SK-N-MC (cell line): ENCODE measurements at regions not wholly inside any gene's neighbourhood (a gene's known extent, or its start where the extent isn't known, plus 50 kb on each side); places are given as distances from the start of the nearest gene placed in this dataset.
"Not testable (repeated sequence)": the region's sequence is repeated elsewhere in the genome, so short reads cannot be mapped to it uniquely, and the experiment has no call there.

ENCODE experiments used
- EZH2 ChIP-seq: fragments of 200-600 bp; sonication (generic); IDR thresholded peaks from one replicate; pipeline ENCODE4 v1.6.1; 2017; ENCODE audit warnings: antibody characterized with exemption
- POLR2AphosphoS5 ChIP-seq: IDR thresholded peaks from 2 replicates; pipeline ENCODE4 v1.6.1; 2012; ENCODE audit warnings: mild to moderate bottlenecking, low read depth, low read length, borderline replicate concordance

DNA sequence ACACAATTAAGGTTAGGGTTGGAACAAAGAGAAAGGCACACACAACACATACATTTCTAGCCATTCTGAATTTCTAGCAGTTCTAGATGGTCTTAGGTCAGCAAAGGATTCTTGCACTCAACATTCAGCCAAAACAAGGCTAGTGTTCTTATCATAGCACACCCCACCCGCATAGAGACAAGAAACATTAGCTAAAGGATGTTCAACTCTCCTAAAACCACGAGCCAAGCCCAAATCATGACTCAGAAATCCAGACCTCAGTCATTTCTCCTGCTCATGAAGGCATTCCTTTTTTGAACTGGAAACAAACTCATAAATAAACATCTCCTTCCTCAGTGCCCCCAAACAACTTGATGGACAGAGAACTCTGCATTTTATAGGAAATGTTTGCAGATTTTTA lies 293.0 kb upstream of the NOTCH2NLA start:
- TF ChIP-seq EZH2, POLR2AphosphoS5: not testable (repeated sequence)
